Adrenal gland (tissue), 5 donors: ENCODE measurements at regions not wholly inside any gene's neighbourhood (a gene's known extent, or its start where the extent isn't known, plus 50 kb on each side); places are given as distances from the start of the nearest gene placed in this dataset.

Experiments
- CTCF ChIP-seq, 6 experiments: fragments of 450-650 bp in 4 of 6; fragments of 200-600 bp in 2 of 6; sonication (generic) in 1 of 6; IDR thresholded peaks; 1 replicate in 5 of 6; 2 replicates in 1 of 6; pipeline versions ENCODE4 v1.5.1 to v1.8.0; 2016 to 2021; ENCODE audit warnings: antibody characterized with exemption in 6 of 6, mild to moderate bottlenecking in 2 of 6, moderate library complexity in 1 of 6
- POLR2A ChIP-seq, 2 donors: fragments of 450-650 bp; IDR thresholded peaks; one replicate each; pipeline ENCODE4 v1.6.1; 2017; ENCODE audit warnings: antibody characterized with exemption in 2 of 2, mild to moderate bottlenecking in 2 of 2, moderate library complexity in 1 of 2
- donor health status: DM: no; HTN: no; CAD: no.

GRCh38 chr16:73527187-73527586, 479.3 kb upstream of the ZFHX3 start:
- TF ChIP-seq CTCF (IDR thresholded peaks at IDR 0.05): peak in 2 of 6 experiments; percentile 17 to 31
- no peak for TF ChIP-seq POLR2A (IDR thresholded peaks at IDR 0.05)
